ENCODE measurements at regions not wholly inside any gene's neighbourhood (a gene's known extent, or its start where the extent isn't known, plus 50 kb on each side); places are given as distances from the start of the nearest gene placed in this dataset.

- TF ChIP-seq CTCF (IDR thresholded peaks at IDR 0.05) (no peak), ZFX (IDR thresholded peaks at IDR 0.05; ENCODE audit: borderline replicate concordance) (no peak)
Measured at GRCh38 chr4:136751556-136751955, 780.7 kb downstream of the PCDH18 start.
